ENCODE measurements at regions not wholly inside any gene's neighbourhood (a gene's known extent, or its start where the extent isn't known, plus 50 kb on each side); places are given as distances from the start of the nearest gene placed in this dataset.

- DNase-seq (ENCODE audit: low spot score, unreplicated experiment), result peak; percentile 13
- Mint-ChIP-seq H3K9me3 (ENCODE audit: low read depth) (no peaks in the 10 kb centered on the region), H3K27me3 (no peaks in the 10 kb centered on the region), H3K27ac (no peak overlapping the region), H3K4me3 (ENCODE audit: low read depth) (no peak overlapping the region), H3K4me1 (ENCODE audit: low read depth) (no peaks in the 10 kb centered on the region), H3K36me3 (ENCODE audit: insufficient read depth) (no peaks in the 10 kb centered on the region)
- no peak for TF ChIP-seq CTCF (IDR thresholded peaks at IDR 0.05; ENCODE audit: unreplicated experiment)
Observed at GRCh38 chr1:208668991-208669390, 424.8 kb upstream of the PLXNA2 start.

- no peak for DNase-seq (ENCODE audit: low spot score, unreplicated experiment)
- Mint-ChIP-seq H3K27ac (peak overlapping the region; percentile 6), H3K36me3 (ENCODE audit: insufficient read depth) (no peaks in the 10 kb centered on the region), H3K9me3 (ENCODE audit: low read depth) (no peaks in the 10 kb centered on the region), H3K27me3 (no peaks in the 10 kb centered on the region), H3K4me3 (ENCODE audit: low read depth) (no peak overlapping the region), H3K4me1 (ENCODE audit: low read depth) (no peaks in the 10 kb centered on the region)
- no peak for TF ChIP-seq CTCF (IDR thresholded peaks at IDR 0.05; ENCODE audit: unreplicated experiment)
Observed at GRCh38 chr1:208670778-208671177, 426.6 kb upstream of the PLXNA2 start.

GRCh38 chr1:208681878-208682663 is 437.9 kb upstream of the PLXNA2 start:
- no peak overlapping the region for H3K4me3 Mint-ChIP-seq (ENCODE audit: low read depth)
- H3K27ac Mint-ChIP-seq, result no peak overlapping the region
- peaks cover 12% of the 10 kb centered on the region for H3K27me3 Mint-ChIP-seq
- no peak for TF ChIP-seq CTCF (IDR thresholded peaks at IDR 0.05; ENCODE audit: unreplicated experiment)
- no peak for DNase-seq (ENCODE audit: low spot score, unreplicated experiment)
- H3K9me3 Mint-ChIP-seq (ENCODE audit: low read depth), result peaks cover 3% of the 10 kb centered on the region
- H3K4me1 Mint-ChIP-seq (ENCODE audit: low read depth), result peaks cover 5% of the 10 kb centered on the region
- H3K36me3 Mint-ChIP-seq (ENCODE audit: insufficient read depth), result no peaks in the 10 kb centered on the region

- no peak for TF ChIP-seq CTCF (IDR thresholded peaks at IDR 0.05; ENCODE audit: unreplicated experiment)
Observed at GRCh38 chr1:208682664-208683013, 438.5 kb upstream of the PLXNA2 start.

GRCh38 chr1:208683141-208683540 is 439.0 kb upstream of the PLXNA2 start:
- Mint-ChIP-seq H3K27me3 (peaks cover 6% of the 10 kb centered on the region), H3K4me1 (ENCODE audit: low read depth) (peaks cover 5% of the 10 kb centered on the region), H3K9me3 (ENCODE audit: low read depth) (peaks cover 3% of the 10 kb centered on the region), H3K4me3 (ENCODE audit: low read depth) (no peak overlapping the region), H3K27ac (no peak overlapping the region), H3K36me3 (ENCODE audit: insufficient read depth) (no peaks in the 10 kb centered on the region)
- no peak for DNase-seq (ENCODE audit: low spot score, unreplicated experiment)
- no peak for TF ChIP-seq CTCF (IDR thresholded peaks at IDR 0.05; ENCODE audit: unreplicated experiment)

More at GRCh38 chr1:208682664-208683013, 438.5 kb upstream of the PLXNA2 start:
- Mint-ChIP-seq H3K27ac (no peak overlapping the region), H3K27me3 (peaks cover 6% of the 10 kb centered on the region), H3K4me3 (ENCODE audit: low read depth) (no peak overlapping the region), H3K9me3 (ENCODE audit: low read depth) (peaks cover 3% of the 10 kb centered on the region), H3K4me1 (ENCODE audit: low read depth) (peaks cover 5% of the 10 kb centered on the region), H3K36me3 (ENCODE audit: insufficient read depth) (no peaks in the 10 kb centered on the region)
- no peak for DNase-seq (ENCODE audit: low spot score, unreplicated experiment)
